ENCODE measurements at regions not wholly inside any gene's neighbourhood (a gene's known extent, or its start where the extent isn't known, plus 50 kb on each side); places are given as distances from the start of the nearest gene placed in this dataset.

DNA sequence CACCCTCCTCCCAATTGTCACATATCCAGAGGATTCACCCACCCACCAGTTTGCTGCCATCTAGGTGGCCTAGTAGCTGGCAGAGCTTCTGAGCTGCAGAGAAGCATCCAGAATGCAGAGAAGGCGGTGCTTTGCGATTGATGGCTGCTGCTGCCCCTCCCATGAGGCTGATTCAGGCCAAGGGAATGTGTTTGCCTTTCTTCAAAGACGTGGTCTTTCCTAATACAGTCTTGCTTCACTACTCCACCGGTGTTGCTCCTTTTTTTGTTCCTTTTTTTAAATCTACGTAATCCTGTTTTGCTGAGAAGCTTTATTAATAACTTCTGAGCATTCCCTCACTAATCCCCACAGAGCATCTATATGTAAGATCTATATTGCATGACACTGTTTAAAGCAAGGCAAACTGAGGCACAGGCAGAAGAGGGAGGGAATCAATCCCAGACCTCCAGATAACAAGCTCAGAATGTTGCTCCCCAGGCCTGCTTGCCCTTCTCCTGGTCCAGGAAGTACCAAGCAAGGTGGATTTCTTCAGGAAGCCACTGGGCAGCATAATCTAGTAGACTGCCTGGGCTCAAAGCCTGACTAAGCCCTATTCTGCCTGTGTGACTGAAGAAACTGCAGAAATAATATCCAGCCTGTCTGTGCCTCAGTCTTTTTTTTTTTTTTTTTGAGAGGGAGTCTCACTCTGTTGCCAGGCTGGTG, 275.5 kb upstream of the FMN2 start:
- Histone ChIP-seq H3K27ac (peak overlapping the region; percentile 44 to 86 (median 74)), H3K4me3 (no peak overlapping the region), H3K27me3 (no peaks in the 10 kb centered on the region), H3K4me1 (peaks cover 15 to 35% (median 26%) of the 10 kb centered on the region in 3 donors), H3K36me3 (no peaks in the 10 kb centered on the region), H3K9me3 (no peaks in the 10 kb centered on the region)
- intact Hi-C loops (cut with DNase I), result no loop called here
- no peak for DNase-seq
- TF ChIP-seq POLR2A (IDR thresholded peaks at IDR 0.05), result no peak
- TF ChIP-seq, protein P1, sequence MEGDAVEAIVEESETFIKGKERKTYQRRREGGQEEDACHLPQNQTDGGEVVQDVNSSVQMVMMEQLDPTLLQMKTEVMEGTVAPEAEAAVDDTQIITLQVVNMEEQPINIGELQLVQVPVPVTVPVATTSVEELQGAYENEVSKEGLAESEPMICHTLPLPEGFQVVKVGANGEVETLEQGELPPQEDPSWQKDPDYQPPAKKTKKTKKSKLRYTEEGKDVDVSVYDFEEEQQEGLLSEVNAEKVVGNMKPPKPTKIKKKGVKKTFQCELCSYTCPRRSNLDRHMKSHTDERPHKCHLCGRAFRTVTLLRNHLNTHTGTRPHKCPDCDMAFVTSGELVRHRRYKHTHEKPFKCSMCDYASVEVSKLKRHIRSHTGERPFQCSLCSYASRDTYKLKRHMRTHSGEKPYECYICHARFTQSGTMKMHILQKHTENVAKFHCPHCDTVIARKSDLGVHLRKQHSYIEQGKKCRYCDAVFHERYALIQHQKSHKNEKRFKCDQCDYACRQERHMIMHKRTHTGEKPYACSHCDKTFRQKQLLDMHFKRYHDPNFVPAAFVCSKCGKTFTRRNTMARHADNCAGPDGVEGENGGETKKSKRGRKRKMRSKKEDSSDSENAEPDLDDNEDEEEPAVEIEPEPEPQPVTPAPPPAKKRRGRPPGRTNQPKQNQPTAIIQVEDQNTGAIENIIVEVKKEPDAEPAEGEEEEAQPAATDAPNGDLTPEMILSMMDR (IDR thresholded peaks at IDR 0.05), result no peak
- WGBS, 2 donors, result 7 to 23% methylated on average over 5 of the region's 5 CpGs

DNA sequence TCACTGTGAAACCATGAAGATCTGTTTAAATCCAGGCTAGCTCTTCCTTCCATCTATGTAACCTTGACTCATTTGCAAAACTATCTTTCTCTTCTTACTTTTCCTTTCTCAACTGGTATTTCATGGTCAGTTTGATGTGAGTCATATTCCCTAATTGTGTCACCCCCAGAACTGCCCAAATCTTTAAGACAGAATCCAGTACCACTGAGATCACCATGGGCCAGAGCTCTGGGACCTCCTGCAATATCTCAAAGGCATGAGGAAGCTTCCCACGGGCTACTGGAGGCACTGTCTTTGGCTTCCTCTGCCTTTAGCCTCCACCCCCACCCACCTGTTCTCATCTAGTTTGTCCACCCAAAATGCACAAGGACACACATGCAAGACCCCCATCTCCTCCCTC, 274.4 kb upstream of the FMN2 start:
- peaks cover 15 to 35% (median 26%) of the 10 kb centered on the region in 3 donors for H3K4me1 ChIP-seq
- TF ChIP-seq, protein P1 (IDR thresholded peaks at IDR 0.05), result no peak
- TF ChIP-seq POLR2A (IDR thresholded peaks at IDR 0.05), result no peak
- 55 to 73% methylated on average over 1 of the region's 1 CpG for WGBS, 2 donors
- no peak for DNase-seq
- H3K27ac ChIP-seq, result peak overlapping the region; percentile 44 to 86 (median 74)
- no peaks in the 10 kb centered on the region for H3K36me3 ChIP-seq
- intact Hi-C loops (cut with DNase I), result no loop called here
- H3K9me3 ChIP-seq, result no peaks in the 10 kb centered on the region
- H3K4me3 ChIP-seq, result no peak overlapping the region
- H3K27me3 ChIP-seq, result no peaks in the 10 kb centered on the region

DNA sequence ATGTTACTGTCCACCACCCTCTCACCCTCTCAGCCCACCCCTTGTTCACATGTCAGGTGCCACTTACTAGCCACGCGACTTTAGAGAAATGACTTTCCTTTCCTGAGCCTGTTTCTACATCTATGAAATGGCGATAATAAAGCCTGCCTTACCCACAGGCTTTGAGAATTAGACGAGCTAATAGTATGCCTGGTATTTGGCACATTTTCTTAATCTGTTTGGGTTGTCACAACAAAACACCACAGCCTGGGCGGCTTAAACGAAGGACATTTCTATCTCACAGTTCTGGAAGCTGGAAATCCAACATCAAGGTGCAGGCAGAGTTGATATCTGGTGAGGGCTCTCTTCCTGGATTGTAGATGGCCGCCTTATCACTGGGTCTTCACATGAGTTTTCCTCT, 273.9 kb upstream of the FMN2 start:
- H3K27me3 ChIP-seq, result no peaks in the 10 kb centered on the region
- no peaks in the 10 kb centered on the region for H3K36me3 ChIP-seq
- TF ChIP-seq, protein P1 (IDR thresholded peaks at IDR 0.05), result no peak
- TF ChIP-seq POLR2A (IDR thresholded peaks at IDR 0.05), result no peak
- H3K4me1 ChIP-seq, result peaks cover 15 to 35% (median 26%) of the 10 kb centered on the region in 3 donors
- no peak overlapping the region for H3K4me3 ChIP-seq
- no peaks in the 10 kb centered on the region for H3K9me3 ChIP-seq
- intact Hi-C loops (cut with DNase I), result no loop called here
- 72 to 77% methylated on average over 7 of the region's 7 CpGs for WGBS, 2 donors
- no peak for DNase-seq
- peak overlapping the region in 3 of 4 donors; percentile 69 to 86 (median 80) for H3K27ac ChIP-seq

DNA sequence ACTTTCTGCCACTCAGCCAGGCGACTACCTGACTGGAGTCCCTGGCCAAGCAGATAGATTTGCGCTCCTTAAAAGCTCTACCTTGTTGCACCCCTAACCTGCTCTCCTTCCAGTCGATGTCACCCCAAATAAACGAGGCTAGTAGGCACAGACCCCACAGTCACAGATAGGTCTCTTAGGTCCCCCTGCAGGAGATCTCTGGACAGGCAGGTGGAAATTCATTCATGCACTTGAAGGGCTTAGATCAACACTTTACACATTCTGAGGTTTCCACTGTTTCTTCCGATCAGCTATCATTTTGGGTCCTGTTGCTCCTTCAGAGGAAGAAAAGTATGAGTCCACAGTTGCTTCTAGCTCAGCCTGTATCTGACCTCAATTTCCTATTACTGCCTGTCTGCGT, 272.6 kb upstream of the FMN2 start:
- no peaks in the 10 kb centered on the region for H3K27me3 ChIP-seq
- intact Hi-C loops (cut with DNase I), result no loop called here
- DNase-seq, result no peak
- TF ChIP-seq POLR2A (IDR thresholded peaks at IDR 0.05), result no peak
- TF ChIP-seq, protein P1 (IDR thresholded peaks at IDR 0.05), result no peak
- H3K4me3 ChIP-seq, result no peak overlapping the region
- H3K27ac ChIP-seq, result no peak overlapping the region
- 82 to 86% methylated on average over 6 of the region's 6 CpGs for WGBS, 2 donors
- H3K36me3 ChIP-seq, result no peaks in the 10 kb centered on the region
- peaks cover 15 to 32% (median 24%) of the 10 kb centered on the region in 3 donors for H3K4me1 ChIP-seq
- no peaks in the 10 kb centered on the region for H3K9me3 ChIP-seq

DNA sequence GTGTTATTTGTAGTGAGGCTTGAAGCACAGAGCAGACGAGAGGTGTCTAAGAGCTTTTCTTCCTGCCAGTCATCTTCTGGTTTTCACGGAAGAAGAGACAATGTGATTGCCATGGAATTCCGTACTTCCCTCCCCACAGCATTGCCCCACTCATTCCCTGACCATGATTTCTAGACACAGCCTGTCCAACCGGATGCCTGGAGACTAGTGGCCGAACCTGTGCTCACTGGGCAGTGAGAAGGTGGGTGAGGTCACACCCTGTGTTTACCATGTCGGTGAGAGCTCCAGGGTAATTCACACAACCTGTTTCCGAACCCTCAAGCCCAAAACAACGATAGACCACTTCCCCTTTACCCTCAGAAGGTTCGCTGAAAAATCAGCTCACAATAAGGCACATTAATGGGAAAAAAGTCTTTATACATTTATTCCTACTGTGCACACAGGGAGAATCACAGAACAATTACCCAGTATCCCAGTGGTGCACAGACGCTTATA, 271.9 kb upstream of the FMN2 start:
- no peak for DNase-seq
- no peaks in the 10 kb centered on the region for H3K9me3 ChIP-seq
- H3K27me3 ChIP-seq, result no peaks in the 10 kb centered on the region
- H3K27ac ChIP-seq, result no peak overlapping the region
- TF ChIP-seq, protein P1 (IDR thresholded peaks at IDR 0.05), result no peak
- TF ChIP-seq POLR2A (IDR thresholded peaks at IDR 0.05), result no peak
- intact Hi-C loops (cut with DNase I), result no loop called here
- no peak overlapping the region for H3K4me3 ChIP-seq
- 75 to 89% methylated on average over 9 to 10 of the region's 10 CpGs for WGBS, 2 donors
- no peaks in the 10 kb centered on the region for H3K36me3 ChIP-seq
- peaks cover 8 to 25% (median 16%) of the 10 kb centered on the region in 3 donors for H3K4me1 ChIP-seq

Data from esophagus squamous epithelium (tissue), 5 donors.